ENCODE measurements at regions not wholly inside any gene's neighbourhood (a gene's known extent, or its start where the extent isn't known, plus 50 kb on each side); places are given as distances from the start of the nearest gene placed in this dataset.
"Not testable (repeated sequence)": the region's sequence is repeated elsewhere in the genome, so short reads cannot be mapped to it uniquely, and the experiment has no call there.

GRCh38 chr13:104632736-104633135 is 1566.5 kb upstream of the SLC10A2 start:
- no peak for DNase-seq

GRCh38 chr13:104625201-104625600 is 1559.0 kb upstream of the SLC10A2 start:
- no peak for DNase-seq

- no peak for DNase-seq
Measured at GRCh38 chr13:104616990-104617389, 1550.8 kb upstream of the SLC10A2 start.

- DNase-seq: no peak
Measured at GRCh38 chr13:104614361-104615145, 1548.3 kb upstream of the SLC10A2 start.

- no peak for DNase-seq
Measured at GRCh38 chr13:104608331-104608730, 1542.1 kb upstream of the SLC10A2 start.

- DNase-seq: not testable (repeated sequence)
Measured at GRCh38 chr13:104605435-104605834, 1539.2 kb upstream of the SLC10A2 start.

- no peak for DNase-seq
Measured at GRCh38 chr13:104597546-104598180, 1531.4 kb upstream of the SLC10A2 start.

- DNase-seq: no peak
Measured at GRCh38 chr13:104595511-104595910, 1529.3 kb upstream of the SLC10A2 start.

GRCh38 chr13:104594806-104595205 is 1528.6 kb upstream of the SLC10A2 start:
- no peak for DNase-seq

GRCh38 chr13:104593693-104594092 is 1527.5 kb upstream of the SLC10A2 start:
- no peak for DNase-seq

GRCh38 chr13:104593251-104593576 is 1527.0 kb upstream of the SLC10A2 start:
- DNase-seq: no peak

- no peak for DNase-seq
Measured at GRCh38 chr13:104592545-104593250, 1526.5 kb upstream of the SLC10A2 start.

GRCh38 chr13:104592127-104592526 is 1525.9 kb upstream of the SLC10A2 start:
- DNase-seq: no peak

GRCh38 chr13:104586051-104586746 is 1520.0 kb upstream of the SLC10A2 start:
- DNase-seq: no peak

GRCh38 chr13:104584481-104584880 is 1518.3 kb upstream of the SLC10A2 start:
- no peak for DNase-seq

GRCh38 chr13:104580931-104581330 is 1514.7 kb upstream of the SLC10A2 start:
- DNase-seq: no peak

GRCh38 chr13:104577071-104577815 is 1511.0 kb upstream of the SLC10A2 start:
- DNase-seq: no peak

GRCh38 chr13:104571893-104572229 is 1505.6 kb upstream of the SLC10A2 start:
- no peak for DNase-seq

GRCh38 chr13:104571161-104571892 is 1505.1 kb upstream of the SLC10A2 start:
- no peak for DNase-seq

GRCh38 chr13:104567114-104567513 is 1500.9 kb upstream of the SLC10A2 start:
- no peak for DNase-seq

GRCh38 chr13:104565888-104566287 is 1499.7 kb upstream of the SLC10A2 start:
- no peak for DNase-seq

- DNase-seq: no peak
Measured at GRCh38 chr13:104553896-104554295, 1487.7 kb upstream of the SLC10A2 start.

All from NCI-H2029 (cell line).